ENCODE measurements at regions not wholly inside any gene's neighbourhood (a gene's known extent, or its start where the extent isn't known, plus 50 kb on each side); places are given as distances from the start of the nearest gene placed in this dataset.

GRCh38 chr3:177493091-177493490, 295.8 kb upstream of the TBL1XR1 start:
- in situ Hi-C loops (cut with HindIII; ENCODE audit: low sequenced_read_pairs): loop anchor here (25.0 kb wide), 1 partner anchor 294 kb away; no protein-coding TSS in a partner anchor

GRCh38 chr3:177494216-177494615, 296.9 kb upstream of the TBL1XR1 start:
- in situ Hi-C loops (cut with HindIII; ENCODE audit: low sequenced_read_pairs): loop anchor here (25.0 kb wide), 1 partner anchor 293 kb away; no protein-coding TSS in a partner anchor

DNA sequence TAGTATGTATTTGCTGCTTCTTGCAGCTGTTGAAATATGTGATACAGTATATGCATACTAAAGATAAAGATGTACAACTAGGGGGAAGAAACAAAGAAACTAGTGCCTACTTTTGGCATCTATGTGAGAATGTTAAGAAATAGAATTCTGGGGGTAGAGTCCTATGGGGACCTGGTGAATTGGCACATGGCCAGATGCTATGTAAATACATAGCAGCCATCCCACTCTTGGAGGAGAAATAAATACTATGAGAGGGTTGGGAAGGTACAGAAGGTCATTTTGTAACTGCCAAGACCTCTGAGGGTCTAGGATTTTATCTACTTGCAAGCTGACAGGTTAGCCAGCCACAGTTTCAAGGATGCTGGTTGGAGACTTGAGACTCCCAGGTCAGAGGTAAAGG, 298.3 kb upstream of the TBL1XR1 start:
- in situ Hi-C loops (cut with HindIII; ENCODE audit: low sequenced_read_pairs): loop anchor here (25.0 kb wide), 1 partner anchor 292 kb away; no protein-coding TSS in a partner anchor

- in situ Hi-C loops (cut with HindIII; ENCODE audit: low sequenced_read_pairs): loop anchor here (25.0 kb wide), 1 partner anchor 289 kb away; no protein-coding TSS in a partner anchor
Observed at GRCh38 chr3:177498037-177498857, 301.0 kb upstream of the TBL1XR1 start.

DNA sequence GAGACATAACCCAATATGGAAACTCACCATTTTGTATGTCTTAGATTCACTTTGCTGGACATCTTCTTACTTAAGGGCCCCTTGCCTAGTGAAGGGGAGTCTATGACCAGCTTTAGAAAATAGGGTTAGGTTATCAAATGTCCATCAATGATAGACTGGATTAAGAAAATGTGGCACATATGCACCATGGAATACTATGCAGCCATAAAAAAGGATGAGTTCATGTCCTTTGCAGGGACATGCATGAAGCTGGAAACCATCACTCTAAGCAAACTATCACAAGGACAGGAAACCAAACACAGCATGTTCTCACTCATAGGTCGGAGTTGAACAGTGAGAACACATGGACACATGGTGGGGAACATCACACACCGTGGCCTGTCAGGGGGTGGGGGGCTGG, 301.8 kb upstream of the TBL1XR1 start:
- in situ Hi-C loops (cut with HindIII; ENCODE audit: low sequenced_read_pairs): loop anchor here (25.0 kb wide), 1 partner anchor 288 kb away; no protein-coding TSS in a partner anchor

DNA sequence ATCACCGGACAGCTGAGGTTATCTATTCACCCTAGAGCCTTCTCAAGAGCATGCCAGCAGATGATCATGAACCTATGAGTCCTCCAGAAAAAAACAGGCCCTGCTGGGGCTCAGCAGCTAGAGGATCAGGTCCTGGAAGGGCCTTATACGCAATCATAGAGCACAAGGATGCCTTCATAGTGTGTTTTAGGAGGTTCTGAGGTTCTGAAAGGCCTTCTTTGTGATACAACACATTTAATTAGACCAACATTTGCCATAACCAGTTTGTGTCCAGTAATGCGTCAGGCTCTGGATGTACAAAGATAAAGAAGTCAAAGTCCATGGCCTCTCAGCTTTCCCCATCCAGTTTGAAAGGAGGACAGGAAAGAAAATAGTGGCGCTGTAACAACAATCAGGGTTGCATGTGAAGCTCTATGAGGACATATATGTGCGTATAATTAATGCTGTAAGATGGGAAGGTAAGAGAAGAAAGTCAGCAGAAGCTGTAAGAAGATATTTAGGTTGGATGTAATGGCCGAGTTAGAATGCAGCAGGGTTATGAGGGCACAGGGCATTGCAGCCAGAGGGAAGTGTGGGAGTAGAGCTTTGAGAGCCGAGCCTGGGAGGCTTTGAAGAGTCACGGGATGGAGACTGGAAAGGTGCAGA, 302.6 kb upstream of the TBL1XR1 start:
- in situ Hi-C loops (cut with HindIII; ENCODE audit: low sequenced_read_pairs): loop anchor here (25.0 kb wide), 1 partner anchor 287 kb away; no protein-coding TSS in a partner anchor

GRCh38 chr3:177510693-177511216, 313.5 kb upstream of the TBL1XR1 start:
- in situ Hi-C loops (cut with HindIII; ENCODE audit: low sequenced_read_pairs): no loop called here

DNA sequence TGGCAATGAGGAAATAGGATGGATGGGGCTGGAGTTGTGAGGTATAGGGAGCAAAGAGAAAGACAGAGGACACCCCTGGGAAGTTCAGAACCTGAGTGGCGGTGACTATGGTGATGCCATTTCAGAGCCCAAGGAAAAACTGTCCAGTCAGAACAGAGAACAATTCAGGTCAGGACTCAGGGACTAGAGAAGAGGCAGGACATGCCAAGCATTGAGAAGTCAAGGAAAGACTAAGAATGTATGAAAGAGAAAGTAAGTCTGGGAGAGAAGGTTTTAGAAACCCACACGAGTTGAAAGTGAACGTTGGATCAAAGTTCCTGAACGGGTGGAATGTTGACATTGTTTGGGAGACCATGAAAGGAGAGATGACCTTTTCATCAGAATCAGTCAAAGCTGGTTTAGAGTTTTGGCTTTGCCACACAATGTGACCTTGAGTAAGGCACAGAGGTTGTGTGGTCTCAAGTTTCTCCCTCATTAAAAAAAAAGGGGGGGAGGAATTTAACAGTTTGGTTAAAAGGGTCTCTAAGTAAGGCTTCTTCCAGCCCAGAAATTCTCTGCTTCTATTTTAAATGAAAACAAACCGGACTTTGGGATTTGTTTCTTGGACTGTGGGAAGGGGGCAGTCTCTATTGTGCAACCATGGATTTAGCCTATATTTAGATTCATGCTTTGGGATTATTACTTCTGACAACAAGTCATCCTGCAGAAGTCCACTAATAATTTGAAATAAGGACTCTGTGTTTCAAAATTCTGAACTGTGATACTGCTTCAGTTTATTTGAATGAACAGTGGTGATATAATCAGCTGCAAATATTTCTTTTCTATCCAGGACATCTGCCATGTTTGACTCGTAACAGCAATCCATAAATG, 315.9 kb upstream of the TBL1XR1 start:
- in situ Hi-C loops (cut with HindIII; ENCODE audit: low sequenced_read_pairs): no loop called here

GRCh38 chr3:177513815-177514610, 316.7 kb upstream of the TBL1XR1 start:
- in situ Hi-C loops (cut with HindIII; ENCODE audit: low sequenced_read_pairs): no loop called here

DNA sequence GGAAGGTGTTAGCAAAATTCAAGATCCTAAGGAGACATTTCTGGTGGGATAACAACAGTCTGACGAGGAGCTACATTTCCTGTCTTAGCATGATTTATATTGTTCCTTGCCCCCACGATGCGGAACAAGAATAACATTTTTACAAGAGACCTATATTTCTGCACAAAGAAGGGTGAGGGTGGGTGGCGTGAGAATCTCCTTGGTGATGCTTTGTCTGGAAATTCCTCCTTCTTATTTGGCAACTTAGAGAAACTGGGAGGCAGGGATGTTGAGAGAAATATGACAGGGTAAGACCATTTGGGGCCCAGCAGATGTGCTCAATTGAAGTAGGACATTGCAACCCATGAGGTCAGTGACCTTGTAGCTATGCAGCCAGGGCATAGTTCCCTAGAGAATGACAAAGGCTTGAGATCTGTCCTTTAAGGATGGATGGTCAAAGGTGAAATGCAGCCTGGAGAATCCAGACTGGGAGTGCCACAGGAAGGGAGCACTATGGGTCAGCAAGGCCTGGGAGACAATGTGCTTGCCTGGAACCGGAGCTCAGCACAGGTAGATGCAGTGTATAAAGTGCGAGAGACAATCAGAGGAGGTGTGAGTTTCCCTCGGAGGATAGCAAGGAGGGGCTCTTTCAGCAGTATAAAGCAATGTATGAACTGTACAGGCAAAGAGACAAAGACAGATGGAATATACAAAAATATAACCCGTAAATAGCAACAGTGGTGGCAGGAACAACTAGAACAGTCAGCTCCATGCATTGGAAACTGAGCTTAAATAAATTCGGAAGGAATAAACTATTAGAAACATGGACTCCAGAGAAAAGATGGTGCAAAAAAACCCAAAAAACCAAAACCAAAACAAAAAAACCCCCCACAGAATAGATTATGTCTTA, 317.6 kb upstream of the TBL1XR1 start:
- in situ Hi-C loops (cut with HindIII; ENCODE audit: low sequenced_read_pairs): no loop called here

- in situ Hi-C loops (cut with HindIII; ENCODE audit: low sequenced_read_pairs): no loop called here
Observed at GRCh38 chr3:177515786-177516157, 318.5 kb upstream of the TBL1XR1 start.

DNA sequence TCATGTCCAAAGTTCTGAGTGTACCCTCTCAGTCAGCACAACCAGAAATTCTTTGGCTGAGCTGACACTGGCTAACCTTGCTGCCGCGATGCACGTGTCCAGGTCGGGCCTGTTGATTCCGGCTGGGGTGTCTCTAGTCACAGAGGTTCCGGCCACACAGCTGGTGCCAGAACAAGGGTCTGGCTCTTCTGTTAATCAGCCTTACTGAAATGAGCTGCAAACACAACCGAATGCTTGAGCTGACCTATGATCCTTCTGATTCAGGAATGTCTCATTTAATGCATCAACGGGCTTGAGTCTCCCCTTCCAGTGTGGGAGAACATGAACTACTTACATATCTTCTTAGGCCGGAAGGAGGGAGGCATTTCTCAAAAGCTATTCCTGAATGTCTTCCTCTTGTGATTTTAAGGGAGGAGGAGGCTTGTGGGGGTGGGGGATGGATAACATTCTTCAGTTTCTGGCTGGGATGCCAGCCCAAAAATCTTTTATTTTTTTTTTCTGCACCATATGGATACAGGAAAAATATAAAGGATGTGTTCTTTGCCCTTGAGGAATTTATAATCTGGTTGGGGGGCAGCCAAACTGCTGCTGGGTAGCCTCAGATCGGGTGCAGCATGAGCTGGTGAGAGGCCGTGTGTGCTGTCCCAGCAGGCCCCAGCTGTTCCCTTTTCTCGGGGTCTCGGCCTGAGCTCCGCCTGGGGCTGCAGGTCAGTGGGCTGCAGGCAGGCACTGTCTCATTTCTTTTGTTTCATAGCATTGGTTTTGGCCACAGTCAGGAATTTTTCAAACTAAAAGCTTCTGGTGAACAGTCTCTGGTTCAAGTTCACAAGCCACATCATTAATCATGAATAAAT, 319.1 kb upstream of the TBL1XR1 start:
- in situ Hi-C loops (cut with HindIII; ENCODE audit: low sequenced_read_pairs): no loop called here

- in situ Hi-C loops (cut with HindIII; ENCODE audit: low sequenced_read_pairs): no loop called here
Observed at GRCh38 chr3:177517906-177518305, 320.6 kb upstream of the TBL1XR1 start.

DNA sequence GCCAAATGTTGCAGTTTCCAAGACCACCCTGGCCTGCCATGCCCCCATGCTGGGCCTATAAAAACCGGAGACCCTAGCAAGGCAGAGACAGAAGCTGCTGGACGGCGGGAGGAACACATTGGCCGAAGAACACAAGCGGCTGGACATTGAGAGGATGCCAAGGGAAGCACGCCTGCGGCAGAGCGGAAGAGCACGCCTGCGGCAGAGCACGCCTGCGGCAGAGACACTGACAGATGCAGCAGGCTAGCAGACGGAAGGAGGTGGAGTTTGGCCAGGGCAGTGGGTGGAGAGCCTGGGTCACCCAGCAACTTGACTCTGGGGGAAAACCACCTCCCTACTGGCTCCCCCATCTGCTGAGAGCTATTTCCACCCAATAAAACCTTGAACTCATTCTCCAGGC, 322.3 kb upstream of the TBL1XR1 start:
- in situ Hi-C loops (cut with HindIII; ENCODE audit: low sequenced_read_pairs): no loop called here

- in situ Hi-C loops (cut with HindIII; ENCODE audit: low sequenced_read_pairs): no loop called here
Observed at GRCh38 chr3:177521305-177521704, 324.0 kb upstream of the TBL1XR1 start.

- in situ Hi-C loops (cut with HindIII; ENCODE audit: low sequenced_read_pairs): no loop called here
Observed at GRCh38 chr3:177522051-177522450, 324.8 kb upstream of the TBL1XR1 start.

DNA sequence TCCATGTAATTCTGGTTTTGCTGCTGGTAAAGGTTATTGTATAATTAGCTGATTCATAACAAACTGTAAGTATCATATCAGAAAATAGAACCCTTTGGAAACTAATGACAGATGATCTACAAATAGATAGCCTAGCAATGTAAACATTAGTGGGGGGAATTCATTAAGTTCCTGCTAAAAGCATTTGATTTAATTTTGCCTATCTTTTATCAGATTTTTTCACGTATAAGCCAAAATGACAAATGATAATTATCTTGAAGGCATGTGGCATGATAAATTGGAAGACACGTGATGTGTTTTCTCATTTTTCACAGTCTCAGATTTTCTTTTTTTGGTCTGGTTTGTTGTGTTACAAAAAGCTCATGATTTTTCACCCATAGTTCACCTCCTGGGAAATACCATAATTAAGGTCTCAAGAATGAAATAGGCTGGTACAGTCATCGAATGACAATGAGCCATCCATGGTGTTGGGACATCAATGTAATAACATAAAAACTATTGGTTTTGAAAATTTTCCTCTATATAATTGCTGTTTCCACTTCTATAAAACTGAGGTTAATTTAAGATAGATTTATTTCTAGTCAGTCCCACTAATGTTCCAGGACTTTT, 325.9 kb upstream of the TBL1XR1 start:
- in situ Hi-C loops (cut with HindIII; ENCODE audit: low sequenced_read_pairs): no loop called here

Measured in DLD1 (cell line).